CD4-positive, alpha-beta T cell treated with Interleukin-17A for 4 hours (primary cell): ENCODE measurements at regions not wholly inside any gene's neighbourhood (a gene's known extent, or its start where the extent isn't known, plus 50 kb on each side); places are given as distances from the start of the nearest gene placed in this dataset.
"Not testable (repeated sequence)": the region's sequence is repeated elsewhere in the genome, so short reads cannot be mapped to it uniquely, and the experiment has no call there.

Experiments
- DNase-seq: peaks from one replicate; pipeline ENCODE4 v3.0.0-alpha.2; 2020; ENCODE audit warnings: mixed read lengths

DNA sequence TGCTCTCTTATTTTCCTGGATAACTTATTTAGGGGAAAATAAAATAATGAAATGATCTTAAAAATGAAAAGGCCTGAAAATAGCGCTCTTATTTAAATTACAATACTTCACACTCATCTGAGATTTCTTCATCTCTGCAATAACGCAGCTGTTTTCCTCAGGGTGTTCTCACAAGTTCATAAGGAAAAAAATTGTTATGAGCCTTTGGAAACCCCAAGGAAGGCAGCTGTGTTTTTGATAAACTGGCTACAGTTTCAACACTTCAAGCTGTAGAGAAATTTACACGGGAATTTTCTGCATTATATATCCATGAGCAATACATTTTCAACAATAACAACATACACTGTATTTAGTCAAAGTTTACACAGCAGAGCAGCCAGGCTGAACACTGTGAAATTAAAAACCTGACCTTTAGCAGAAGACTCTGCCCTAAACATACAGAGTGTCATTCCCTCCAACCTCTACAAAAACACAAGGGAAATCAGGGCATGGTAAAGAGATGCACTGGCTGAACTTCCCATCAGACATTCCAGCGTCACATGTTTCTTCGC lies 959.6 kb downstream of the SLC4A3 start:
- no peak for DNase-seq

DNA sequence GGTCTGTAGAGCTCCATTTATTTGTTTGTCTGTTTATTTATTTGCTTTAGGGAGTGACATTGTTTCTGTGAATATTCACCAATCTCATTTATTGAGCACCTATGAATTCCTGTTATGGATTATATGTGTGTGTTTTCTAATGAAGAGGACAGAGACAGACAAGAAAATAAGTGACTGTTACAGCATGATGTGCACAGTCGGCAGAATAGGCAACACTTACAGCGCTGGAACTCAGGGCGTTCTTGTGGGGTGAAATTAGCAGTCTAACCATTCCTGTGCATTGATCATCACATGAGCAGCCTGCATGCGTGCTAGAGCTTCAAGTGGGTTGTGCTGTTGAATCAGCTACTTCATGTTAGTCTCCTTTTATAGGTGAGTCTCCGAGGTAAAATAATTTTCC lies 960.7 kb downstream of the SLC4A3 start:
- DNase-seq = no peak

DNA sequence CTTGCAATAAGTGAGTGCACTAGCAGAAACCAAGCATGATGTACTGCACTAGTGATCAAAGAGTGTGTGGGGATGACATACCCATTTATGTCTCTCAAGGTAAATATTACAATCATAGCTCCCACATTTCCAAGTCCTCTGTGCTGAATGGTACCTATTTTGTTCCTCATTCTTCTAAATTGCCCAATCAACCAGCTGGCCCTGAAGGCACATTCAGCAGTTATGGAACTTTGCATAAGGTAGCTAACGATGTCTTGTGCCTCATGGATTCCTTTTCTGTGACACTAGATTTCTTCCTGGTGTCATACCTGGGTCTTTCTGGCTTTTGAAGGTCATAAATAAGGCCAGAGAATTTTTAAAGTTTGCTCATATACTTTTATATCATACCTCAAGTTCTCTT lies 963.0 kb downstream of the SLC4A3 start:
- no peak for DNase-seq

DNA sequence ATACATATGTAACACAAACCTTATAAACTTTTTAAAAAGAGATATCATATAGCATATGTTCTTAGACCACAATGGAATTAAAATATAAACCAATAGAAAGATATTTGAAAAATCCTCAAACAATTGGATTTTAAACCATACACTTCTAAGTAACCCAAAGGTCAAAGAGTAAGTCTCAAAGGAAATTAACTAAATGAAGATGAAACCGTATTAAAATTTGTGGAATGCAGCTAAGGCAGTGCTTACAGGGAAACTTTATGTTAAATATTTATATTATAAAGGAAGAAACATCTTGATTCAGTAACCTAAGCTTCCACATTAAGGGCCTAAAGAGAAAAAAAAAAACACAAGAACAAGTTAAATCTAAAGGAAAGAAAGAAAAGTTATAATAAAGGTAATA lies 966.1 kb downstream of the SLC4A3 start:
- DNase-seq = no peak

DNA sequence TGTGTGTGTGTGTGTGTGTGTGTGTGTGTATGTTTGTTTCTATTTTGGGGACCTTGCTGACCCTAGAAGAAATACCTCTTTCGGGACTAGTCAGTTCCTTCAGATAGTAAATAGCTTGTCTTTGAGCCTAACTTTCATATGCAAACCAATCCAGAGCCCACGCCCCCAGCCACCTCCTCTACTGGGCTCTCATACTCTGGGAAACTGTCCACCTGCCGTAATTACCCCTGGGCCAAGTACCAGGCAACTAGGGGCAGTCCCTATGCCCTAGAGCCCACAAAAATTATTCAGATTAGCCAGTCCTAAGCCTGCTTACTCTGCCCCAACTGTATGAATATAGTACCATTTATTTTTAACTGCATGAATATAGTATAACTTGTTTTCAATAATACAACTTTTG lies 970.4 kb downstream of the EPHA4 start:
- no peak for DNase-seq

DNA sequence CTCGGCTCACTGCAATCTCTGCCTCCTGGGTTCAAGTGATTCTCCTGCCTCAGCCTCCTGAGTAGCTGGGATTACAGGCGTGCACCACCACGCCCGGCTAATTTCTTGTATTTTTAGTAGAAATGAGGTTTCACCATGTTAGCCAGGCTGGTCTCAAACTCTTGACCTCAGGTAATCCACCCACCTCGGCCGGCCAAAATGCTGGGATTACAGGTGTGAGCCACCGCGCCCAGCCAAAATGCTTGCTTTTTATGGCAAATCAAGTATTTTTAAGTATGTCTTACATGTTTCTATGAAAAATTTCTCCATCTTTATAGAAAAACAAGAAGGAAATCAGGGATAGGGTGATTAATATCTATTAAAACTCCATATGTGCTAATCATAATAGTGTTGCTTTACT lies 959.1 kb downstream of the EPHA4 start:
- DNase-seq = not testable (repeated sequence)

DNA sequence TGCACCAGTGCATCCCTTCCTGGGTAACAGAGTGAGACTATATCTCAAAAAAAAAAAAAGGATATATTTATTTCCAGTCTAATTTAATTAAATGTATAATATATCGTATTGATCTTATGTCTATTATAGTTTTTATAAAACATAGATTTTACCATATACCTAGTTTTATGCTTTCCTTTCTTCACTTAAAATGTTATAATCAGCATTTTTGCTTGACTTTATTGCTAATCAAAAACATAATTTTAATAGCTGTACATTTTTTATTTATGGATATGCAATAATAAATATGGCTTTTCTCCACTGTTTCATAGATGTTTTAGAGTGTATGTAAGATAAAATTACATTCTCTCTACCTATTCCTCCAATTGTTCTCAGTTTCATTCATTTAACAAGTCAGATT lies 958.0 kb downstream of the EPHA4 start:
- no peak for DNase-seq

DNA sequence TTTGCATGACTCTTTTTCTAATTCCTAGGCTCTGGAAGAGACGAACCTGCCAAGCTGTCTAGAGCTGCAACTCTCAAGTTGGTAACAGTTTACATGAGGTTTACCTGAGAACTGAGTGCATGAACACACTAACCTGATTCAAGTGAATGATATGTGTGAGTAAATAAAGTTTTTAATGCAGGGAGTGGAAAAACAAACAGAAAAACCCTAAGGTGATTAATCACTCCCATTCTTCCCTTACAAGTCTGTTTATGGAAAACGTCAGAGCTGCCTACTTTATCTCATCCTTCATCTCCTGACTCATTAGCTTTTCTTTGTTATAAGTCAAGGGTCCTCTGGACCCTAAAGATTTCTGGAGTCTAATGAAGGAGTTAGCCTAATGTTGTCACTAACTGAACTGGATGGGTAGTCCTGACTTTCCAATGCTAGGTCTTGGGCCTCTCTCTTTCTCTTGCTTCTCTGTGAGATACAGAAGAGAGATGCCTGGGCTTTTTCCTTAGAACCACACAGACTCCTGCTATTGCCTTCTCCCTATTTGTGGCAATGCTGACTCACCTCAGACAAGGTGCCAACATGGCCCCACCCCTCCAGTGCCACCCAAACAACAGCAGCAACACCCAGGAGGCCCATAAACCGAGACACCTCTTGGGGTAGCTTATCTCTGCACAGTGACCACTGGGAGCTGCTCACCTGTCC lies 952.4 kb downstream of the EPHA4 start:
- DNase-seq = no peak

DNA sequence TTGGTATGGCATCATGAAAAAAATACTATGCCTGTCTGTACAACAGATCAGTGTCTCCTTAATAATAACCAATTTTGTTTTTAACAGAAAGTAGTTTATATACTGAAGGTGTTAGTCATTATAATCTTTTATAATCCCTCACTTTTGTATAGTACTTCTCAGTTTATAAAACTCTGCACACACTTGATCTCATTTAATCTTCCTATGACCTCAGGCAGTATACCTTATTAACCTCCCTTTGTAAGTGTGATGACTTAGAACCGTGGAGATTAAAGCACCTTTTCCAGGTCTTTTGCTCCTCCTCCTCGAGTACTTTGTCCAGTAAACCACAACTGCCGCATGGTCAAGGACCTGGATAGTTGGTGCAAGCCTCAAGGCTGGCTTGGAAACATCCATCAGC lies 945.5 kb downstream of the EPHA4 start:
- no peak for DNase-seq

DNA sequence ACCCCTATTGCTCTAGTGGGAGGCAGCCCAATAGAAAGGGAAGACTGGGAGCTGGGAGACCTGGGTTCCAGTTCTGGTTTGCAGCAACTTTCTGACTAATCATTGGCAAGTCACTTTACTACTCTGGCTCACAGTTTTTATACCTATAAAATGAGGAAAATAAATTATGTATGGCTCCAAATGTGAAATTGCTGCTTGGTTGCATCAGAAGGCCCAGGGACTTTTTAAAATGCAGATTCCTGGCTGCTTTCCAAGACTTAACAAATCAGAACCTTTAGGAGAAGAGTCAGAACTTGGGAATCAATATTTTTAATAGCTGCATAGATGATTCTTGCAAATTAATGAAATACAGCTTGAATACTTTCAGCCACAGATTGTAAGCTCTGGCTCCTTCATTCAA lies 943.9 kb downstream of the EPHA4 start:
- no peak for DNase-seq

DNA sequence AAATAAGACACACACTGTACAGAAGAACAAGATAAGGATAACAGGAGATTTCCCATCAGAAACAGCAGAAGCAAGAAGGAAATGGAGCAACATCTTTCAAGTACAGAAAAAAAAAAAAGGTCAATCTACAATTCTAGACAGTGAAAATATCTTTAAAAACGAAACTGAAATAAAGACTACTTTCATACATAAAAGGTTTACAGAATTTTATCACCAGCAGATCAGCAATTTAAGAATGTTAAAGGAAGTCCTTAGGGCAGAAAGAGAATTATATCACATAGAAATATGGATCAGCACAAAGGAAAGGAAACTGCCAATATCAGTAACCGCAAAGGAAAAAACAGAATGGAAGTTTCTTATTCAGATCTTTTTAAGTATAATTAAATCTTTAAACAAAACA lies 931.0 kb downstream of the EPHA4 start:
- DNase-seq = no peak

DNA sequence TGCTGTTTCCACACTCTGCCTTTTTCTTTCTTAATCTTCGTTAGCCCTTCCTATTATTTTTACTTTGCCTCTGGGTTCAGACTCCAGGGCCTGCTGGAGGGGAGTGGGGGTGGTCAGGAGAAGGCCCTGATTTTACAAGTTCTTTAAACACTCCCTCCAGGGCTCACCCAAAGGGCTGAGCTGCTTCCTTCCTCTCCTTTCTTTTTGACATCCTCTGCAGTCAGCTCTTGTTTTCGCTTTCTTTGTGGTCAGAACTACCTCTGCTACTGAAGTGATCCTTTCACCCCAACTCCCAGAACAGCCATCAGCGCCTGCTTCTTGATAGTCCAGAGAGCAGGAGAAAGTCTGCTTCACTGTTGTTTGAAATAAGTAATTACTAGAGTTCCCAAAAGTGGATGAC lies 925.7 kb downstream of the EPHA4 start:
- DNase-seq = no peak

DNA sequence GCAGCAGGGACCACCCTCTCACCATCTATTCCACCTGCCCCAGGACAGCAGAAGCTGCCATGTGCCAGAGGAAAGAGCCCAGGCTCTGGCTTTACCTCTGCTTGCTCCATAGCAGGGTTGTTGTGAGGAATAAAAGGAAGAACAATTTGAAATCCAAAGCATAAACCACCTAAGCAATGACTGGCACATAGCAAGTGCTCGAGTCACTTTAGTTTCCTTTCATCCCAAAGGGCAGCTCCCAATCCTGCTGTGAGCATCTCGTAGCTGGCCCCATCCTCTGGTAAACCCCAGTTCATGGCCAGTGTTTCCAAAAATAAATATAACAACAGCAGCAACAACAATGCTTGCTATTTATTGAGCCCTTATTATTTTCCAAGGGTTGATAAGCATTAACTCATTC lies 923.5 kb downstream of the EPHA4 start:
- no peak for DNase-seq

DNA sequence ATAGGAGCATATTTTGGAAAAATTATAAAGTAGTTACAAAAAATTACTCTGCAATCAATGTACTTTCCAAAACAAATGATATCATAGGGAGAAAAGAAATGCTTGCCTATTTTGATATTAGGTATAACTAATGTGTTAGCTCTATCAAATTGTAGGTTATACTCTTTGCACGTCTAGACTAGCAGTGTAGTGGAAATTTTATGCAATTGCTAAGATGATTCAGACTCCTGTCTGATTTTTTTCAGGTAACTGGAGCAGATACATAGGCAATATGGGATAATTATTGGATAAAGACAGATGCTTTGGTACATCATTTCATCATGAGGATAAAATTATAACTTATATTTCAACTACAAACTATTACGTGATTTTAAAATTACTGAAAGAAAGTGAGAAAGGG lies 918.3 kb downstream of the EPHA4 start:
- DNase-seq = no peak

DNA sequence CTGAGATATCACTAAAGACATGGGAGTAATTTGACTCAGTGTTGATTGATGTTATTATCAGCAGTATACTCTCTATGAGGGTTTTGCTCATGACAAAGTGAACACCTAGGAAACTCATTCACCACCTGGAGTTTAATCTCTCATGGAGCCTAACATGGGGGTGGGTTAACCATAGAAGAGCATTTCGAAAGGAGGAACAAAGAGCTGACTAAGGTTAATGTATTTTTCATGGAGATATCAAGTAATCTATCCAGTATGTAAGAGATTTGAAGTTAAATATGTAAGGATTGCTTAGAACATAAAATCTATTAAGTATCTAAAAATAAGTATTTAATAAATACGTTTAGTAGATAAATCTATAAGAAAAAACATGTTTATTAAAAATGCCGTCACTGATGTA lies 917.8 kb downstream of the EPHA4 start:
- DNase-seq = no peak

DNA sequence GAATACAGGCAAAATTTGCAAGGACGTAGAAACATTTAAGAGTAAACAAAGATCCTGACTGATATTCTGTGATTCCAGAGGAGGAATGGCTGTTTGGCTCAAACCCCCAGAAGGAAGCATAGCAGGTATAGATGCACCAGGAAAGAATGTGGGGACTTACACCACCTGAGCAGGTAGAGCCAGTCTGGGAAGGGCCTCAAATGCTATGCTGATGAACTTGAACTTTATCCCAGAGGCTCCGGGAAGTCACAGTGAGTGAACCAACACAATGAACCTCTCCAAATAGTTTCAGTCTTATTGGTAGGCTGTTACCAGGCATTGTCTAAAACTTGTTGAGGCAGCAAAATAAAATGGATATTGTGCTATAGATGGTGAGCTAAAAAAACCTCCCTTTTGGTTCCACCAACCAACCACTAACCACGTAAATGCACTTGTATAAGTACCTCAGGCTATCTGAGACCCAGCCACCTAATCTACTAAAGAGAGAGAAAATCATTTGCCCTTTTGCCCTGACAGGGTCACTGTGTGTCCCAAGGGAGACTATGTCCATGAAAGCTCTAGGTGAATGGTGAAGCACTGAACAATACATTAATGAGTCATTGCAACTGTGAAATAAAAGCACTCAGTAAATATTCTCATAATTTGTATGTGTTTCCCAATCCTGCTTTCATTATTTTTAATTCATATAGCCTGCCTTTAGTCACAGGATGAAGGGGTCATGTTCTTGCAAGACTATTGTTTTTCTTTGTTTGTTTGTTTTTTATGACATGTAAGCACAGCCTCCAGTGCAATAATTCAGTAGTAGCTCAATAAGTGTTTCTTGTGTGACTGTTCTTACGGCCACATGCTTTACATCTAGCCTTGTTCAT lies 911.6 kb downstream of the EPHA4 start:
- DNase-seq = no peak

DNA sequence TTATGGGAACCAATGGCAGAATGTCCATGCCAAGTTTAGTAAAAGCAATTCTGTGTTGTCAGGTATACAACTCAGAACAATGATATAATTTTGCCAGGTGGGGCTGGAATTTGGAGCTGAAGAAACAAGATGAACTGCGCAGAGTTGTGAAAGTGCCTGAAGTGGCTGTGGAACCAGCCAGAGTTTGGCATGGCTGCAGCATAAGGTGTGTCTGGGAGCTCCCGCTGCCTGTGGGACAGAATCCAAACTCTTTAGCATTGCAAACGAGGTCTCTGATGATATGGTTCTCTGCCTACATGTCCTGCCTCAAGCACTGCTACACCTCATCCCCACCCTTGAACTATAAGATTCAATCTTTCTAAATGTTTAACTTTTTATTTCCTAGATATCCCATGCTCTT lies 909.7 kb downstream of the EPHA4 start:
- DNase-seq = no peak

DNA sequence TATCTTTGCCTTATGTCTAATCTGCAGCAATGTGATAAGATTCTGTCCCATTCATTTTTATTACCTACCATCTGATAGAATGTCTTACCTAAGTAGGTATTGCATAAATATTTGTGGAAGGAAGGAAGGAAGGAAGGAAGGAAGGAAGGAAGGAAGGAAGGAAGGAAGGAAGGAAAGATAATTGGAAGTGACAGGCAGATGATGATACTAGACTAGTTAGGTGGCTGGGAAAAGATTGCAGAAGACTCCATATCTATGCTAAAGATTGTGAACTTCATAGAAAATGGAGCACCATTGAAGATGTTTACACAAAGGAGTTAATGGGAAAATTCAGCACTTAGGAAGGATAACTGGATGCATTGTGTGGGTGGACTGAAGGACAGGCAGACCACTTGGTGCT lies 909.0 kb downstream of the EPHA4 start:
- DNase-seq = no peak

DNA sequence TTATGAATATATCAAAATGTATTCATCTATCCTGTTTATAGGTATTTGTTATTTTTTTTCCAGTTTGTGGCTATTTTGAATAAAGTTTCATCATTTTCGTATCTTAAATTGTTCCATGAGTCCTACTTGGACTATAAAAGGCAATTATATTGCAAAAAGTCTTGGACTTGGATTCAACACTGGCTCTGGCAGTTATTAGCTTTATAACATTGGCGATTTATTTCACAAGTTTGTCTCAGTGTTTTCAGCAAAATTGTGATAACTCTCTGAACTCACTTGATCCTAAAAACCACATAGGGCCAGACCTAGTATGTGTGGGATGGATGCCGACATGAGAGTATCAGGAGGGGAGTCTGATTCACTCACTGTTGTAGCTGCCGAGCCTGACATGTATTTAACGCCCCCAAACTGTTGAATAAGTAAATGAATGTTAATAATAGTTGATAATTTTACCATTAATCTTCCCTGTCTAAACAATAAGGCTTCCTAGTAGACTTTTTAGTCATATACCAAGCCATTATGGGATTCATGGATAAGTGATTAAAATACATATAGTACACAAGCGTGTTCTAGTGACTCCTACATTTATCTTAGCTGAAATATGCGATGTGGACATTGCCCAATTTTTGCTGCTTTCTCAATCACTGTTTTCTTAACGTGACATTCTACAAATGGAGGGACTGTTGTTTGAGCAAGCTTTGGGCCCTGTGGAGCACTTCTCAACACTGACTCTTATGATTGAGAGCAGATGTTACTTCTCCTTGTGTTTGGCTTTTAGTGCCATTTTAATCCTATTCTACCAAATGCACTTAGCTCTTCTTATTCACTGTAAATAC lies 907.6 kb downstream of the EPHA4 start:
- no peak for DNase-seq

DNA sequence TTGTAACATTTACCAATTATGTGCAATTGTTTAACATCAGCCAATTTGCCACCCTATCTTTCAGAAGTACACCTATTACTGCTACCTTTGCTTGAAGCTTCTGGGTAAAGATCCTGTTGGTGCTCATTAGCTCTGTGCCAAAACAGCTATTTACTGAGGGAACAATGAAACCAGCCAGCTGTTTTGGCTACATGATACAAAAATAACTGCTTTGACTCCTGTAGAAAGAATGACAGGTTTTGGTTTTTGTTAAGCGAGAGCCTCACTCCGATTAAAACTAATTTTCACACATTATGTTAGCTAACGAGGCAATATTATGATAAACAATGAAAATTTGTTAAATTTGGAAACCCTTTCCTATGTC lies 907.0 kb downstream of the EPHA4 start:
- DNase-seq = no peak

DNA sequence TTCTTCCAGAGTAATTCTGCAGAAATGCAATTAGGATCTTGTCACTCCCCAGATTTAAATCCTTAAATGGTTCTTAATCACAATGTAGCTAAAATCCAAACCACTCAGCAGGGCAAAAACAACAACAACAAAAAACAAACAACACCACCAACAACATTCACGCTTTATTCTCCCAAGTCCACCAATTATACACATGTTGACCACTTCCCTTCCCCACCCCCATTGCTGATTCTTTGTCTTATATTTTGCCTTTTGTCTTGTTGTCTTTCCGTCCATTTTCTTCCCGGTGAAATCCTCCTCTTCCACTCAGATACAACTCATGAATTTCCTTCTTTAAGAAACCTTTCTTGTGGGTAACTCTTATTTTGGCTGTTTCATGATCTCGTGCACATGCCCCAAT lies 902.8 kb downstream of the EPHA4 start:
- DNase-seq = no peak

DNA sequence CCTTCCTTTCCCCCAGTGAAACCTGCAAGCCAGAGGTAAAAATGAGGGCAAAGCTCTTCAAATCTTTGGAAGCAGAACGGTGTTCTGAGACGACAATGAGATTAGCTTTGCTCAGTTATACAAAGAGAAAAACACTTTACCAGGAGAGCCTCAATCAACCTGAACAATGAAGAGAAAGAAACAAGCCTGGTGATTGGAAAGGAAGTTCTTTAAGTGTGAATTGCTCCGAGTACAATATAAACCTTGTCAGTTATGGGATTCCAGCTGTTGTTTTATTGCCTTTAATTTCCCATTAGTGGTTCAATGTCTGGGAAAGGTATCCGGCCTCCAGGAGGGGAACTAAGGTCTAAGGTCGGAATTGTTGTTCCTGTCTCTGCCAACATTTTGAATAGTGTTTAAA lies 901.6 kb downstream of the EPHA4 start:
- no peak for DNase-seq

DNA sequence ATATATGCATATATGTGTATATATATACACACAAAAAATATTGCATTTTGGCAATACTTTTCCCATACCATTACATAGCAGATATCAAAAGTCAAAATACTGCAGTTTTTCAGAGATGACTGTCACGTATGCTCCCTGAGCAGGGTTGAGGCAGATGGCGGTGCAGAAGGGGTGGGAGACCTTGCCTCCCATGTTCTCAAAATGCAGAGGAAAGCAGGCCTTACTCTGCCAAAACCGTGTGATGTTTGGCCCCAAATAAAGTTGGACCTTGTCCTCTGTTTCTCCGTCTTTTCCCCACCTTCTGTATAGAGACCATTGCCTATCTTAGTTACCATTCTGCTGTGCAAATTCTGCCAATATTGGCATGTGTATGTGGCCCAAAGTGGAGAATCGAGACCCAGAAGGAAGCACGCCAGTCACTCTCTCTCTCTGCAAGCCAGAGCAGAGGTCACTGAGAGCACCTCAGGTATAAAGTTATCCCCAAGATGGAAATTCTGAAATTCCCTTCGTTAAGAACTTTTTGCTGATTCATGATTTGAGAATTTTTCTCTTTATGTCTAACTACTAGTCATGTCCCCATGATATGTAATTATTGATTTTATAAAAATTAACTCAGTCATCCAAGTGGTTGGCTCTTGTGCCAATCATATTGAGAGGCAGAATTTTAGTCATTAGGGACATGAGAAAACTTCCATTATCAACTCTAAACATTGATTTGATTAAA lies 898.8 kb downstream of the EPHA4 start:
- DNase-seq = no peak
